IMR-90 (cell line): ENCODE measurements at regions not wholly inside any gene's neighbourhood (a gene's known extent, or its start where the extent isn't known, plus 50 kb on each side); places are given as distances from the start of the nearest gene placed in this dataset.

Experiments used
- ATAC-seq: fragments of 200-7000 bp; cut with Tn5 transposase; 2 replicates; pipeline ENCODE4 v1.9.1; 2020; ENCODE audit warnings: low read depth, mild to moderate bottlenecking, moderate library complexity
- BruUV-seq: library from RNA; stranded (reverse); fragments of 400-500 nt; replicated peaks from 2 replicates; lab custom pipeline; 2021; lab: Mats Ljungman, UMichigan
- CTCF ChIA-PET: fragments of 300-600 bp; formaldehyde crosslinking; extraction: SDS; loops from one replicate; lab custom pipeline; 2021; ENCODE audit warnings: antibody characterized with exemption; lab: Yijun Ruan, JAX
- POLR2A ChIA-PET: fragments of 300-600 bp; sonication (Branson Sonifier 250); formaldehyde crosslinking; loops from one replicate; lab custom pipeline; 2022; ENCODE audit warnings: antibody characterized with exemption; ENCODE audit not compliant: unreplicated experiment; lab: Charles Lee
- DNase-seq: peaks from one replicate; pipeline ENCODE4 v3.0.0; 2013
- H2AFZ ChIP-seq: replicated peaks from 2 replicates; pipeline ENCODE3; 2013; ENCODE audit warnings: low read length, mild to moderate bottlenecking; ENCODE audit not compliant: poor library complexity
- H2AK5ac ChIP-seq: 2 replicates; pipeline ENCODE4 v1.6.1; 2013; ENCODE audit warnings: low read depth, low read length, inconsistent platforms
- H2AK9ac ChIP-seq: replicated peaks from 2 replicates; pipeline ENCODE3; 2013; ENCODE audit warnings: mild to moderate bottlenecking, low read depth, low read length, moderate library complexity; ENCODE audit not compliant: poor library complexity
- H2BK120ac ChIP-seq: 2 replicates; pipeline ENCODE4 v1.6.1; 2013; ENCODE audit warnings: low read depth, low read length, inconsistent platforms
- H2BK15ac ChIP-seq: 3 replicates; pipeline ENCODE4 v1.6.1; 2013; ENCODE audit warnings: low read depth, low read length, inconsistent platforms
- H2BK20ac ChIP-seq: 2 replicates; pipeline ENCODE4 v1.6.1; 2013; ENCODE audit warnings: low read depth, mild to moderate bottlenecking, inconsistent platforms, low read length, moderate library complexity
- H2BK5ac ChIP-seq: 2 replicates; pipeline ENCODE4 v1.6.1; 2013; ENCODE audit warnings: mild to moderate bottlenecking, low read depth, low read length, inconsistent platforms; ENCODE audit not compliant: poor library complexity, severe bottlenecking
- H3K14ac ChIP-seq: replicated peaks from 2 replicates; pipeline ENCODE4 v1.6.1; 2013; ENCODE audit warnings: low read depth, low read length, inconsistent platforms
- H3K18ac ChIP-seq: 2 replicates; pipeline ENCODE4 v1.6.1; 2013; ENCODE audit warnings: low read depth, low read length, control low read depth
- H3K23ac ChIP-seq: 2 replicates; pipeline ENCODE4 v1.6.1; 2013; ENCODE audit warnings: low read depth, low read length, inconsistent platforms
- H3K27ac ChIP-seq: 2 replicates; pipeline ENCODE4 v1.5.1; 2013; ENCODE audit warnings: mild to moderate bottlenecking, control low read depth, low read length; ENCODE audit not compliant: insufficient read depth
- H3K27me3 ChIP-seq: 2 replicates; pipeline ENCODE4 v1.6.1; 2013; ENCODE audit warnings: low read length; ENCODE audit not compliant: control insufficient read depth, insufficient read depth
- H3K36me3 ChIP-seq: 2 replicates; pipeline ENCODE4 v1.6.1; 2013; ENCODE audit warnings: low read length, mixed read lengths; ENCODE audit not compliant: control insufficient read depth, insufficient read depth
- H3K4ac ChIP-seq: 2 replicates; pipeline ENCODE4 v1.6.1; 2013; ENCODE audit warnings: low read depth, low read length, inconsistent platforms
- H3K4me1 ChIP-seq: 2 replicates; pipeline ENCODE4 v1.6.1; 2013; ENCODE audit warnings: low read length, mixed read lengths; ENCODE audit not compliant: control insufficient read depth, insufficient read depth
- H3K4me2 ChIP-seq: 2 replicates; pipeline ENCODE4 v1.6.1; 2013; ENCODE audit warnings: low read depth, mild to moderate bottlenecking, control low read depth, low read length, moderate library complexity
- H3K4me3 ChIP-seq: 2 replicates; pipeline ENCODE4 v1.5.1; 2013; ENCODE audit warnings: low read depth, mild to moderate bottlenecking, control low read depth, low read length, moderate library complexity; ENCODE audit not compliant: insufficient read depth
- H3K56ac ChIP-seq: 2 replicates; pipeline ENCODE4 v1.6.1; 2013; ENCODE audit warnings: low read length, inconsistent platforms; ENCODE audit not compliant: insufficient read depth; ENCODE audit errors: extremely low read depth
- H3K79me1 ChIP-seq, 2 experiments: 2 replicates each; pipeline ENCODE4 v1.6.1; 2013; ENCODE audit warnings: low read length in 2 of 2, inconsistent platforms in 1 of 2, low read depth in 1 of 2
- H3K9ac ChIP-seq: 2 replicates; pipeline ENCODE4 v1.6.1; 2013; ENCODE audit warnings: low read depth, low read length, control low read depth
- H3K9me1 ChIP-seq: 2 replicates; pipeline ENCODE4 v1.6.1; 2013; ENCODE audit warnings: low read length, inconsistent platforms; ENCODE audit not compliant: insufficient read depth
- H3K9me3 ChIP-seq: 2 replicates; pipeline ENCODE4 v1.6.1; 2013; ENCODE audit warnings: low read length; ENCODE audit not compliant: control insufficient read depth, insufficient read depth
- H4K20me1 ChIP-seq: 2 replicates; pipeline ENCODE4 v1.6.1; 2013; ENCODE audit warnings: low read length, inconsistent platforms; ENCODE audit not compliant: insufficient read depth
- H4K5ac ChIP-seq: 2 replicates; pipeline ENCODE4 v1.6.1; 2013; ENCODE audit warnings: mild to moderate bottlenecking, low read depth, low read length, control low read depth
- H4K8ac ChIP-seq, 2 experiments: 2 replicates each; pipeline ENCODE4 v1.6.1; 2013; ENCODE audit warnings: low read depth in 2 of 2, low read length in 2 of 2, control low read depth in 1 of 2, inconsistent platforms in 1 of 2
- H4K91ac ChIP-seq: 2 replicates; pipeline ENCODE4 v1.6.1; 2013; ENCODE audit warnings: low read depth, low read length, inconsistent platforms; ENCODE audit not compliant: insufficient read depth
- CEBPB ChIP-seq: IDR thresholded peaks from 2 replicates; pipeline ENCODE4 v1.6.1; 2012; ENCODE audit warnings: low read depth, low read length, improper control_type of control experiment
- CHD1 ChIP-seq: IDR thresholded peaks from 2 replicates; pipeline ENCODE4 v1.6.1; 2012; ENCODE audit warnings: low read depth, low read length, improper control_type of control experiment
- RFX5 ChIP-seq: IDR thresholded peaks from 2 replicates; pipeline ENCODE4 v1.8.0; 2012; ENCODE audit warnings: low read depth, mild to moderate bottlenecking, low read length, moderate library complexity
- WGBS, 2 experiments: methylation state at CpG; one replicate each; pipeline versions ENCODE4 v1.1.5 to v1.1.7; 2013; ENCODE audit warnings: missing lambda C conversion rate in 2 of 2; ENCODE audit not compliant: insufficient read length in 1 of 2; ENCODE audit errors: extremely low coverage in 2 of 2; 5-methylcytosine and 5-hydroxymethylcytosine counted together
- dilution Hi-C: fragments of 300-500 bp; cut with HindIII; formaldehyde crosslinking; loops from one replicate; pipeline ENCODE4 v1.14.3; 2018; ENCODE audit warnings: low sequenced_read_pairs; ENCODE audit not compliant: unreplicated experiment
- in situ Hi-C: fragments of 300-500 bp; cut with MboI; formaldehyde crosslinking; loops from 3 replicates; pipeline ENCODE4 v1.14.3; 2019; ENCODE audit warnings: low sequenced_read_pairs, inconsistent platforms, mixed read lengths
- intact Hi-C: fragments of 100-400 bp; cut with micrococcal nuclease; formaldehyde crosslinking; loops from 2 replicates; pipeline ENCODE4 v1.10.0; 2022

DNA sequence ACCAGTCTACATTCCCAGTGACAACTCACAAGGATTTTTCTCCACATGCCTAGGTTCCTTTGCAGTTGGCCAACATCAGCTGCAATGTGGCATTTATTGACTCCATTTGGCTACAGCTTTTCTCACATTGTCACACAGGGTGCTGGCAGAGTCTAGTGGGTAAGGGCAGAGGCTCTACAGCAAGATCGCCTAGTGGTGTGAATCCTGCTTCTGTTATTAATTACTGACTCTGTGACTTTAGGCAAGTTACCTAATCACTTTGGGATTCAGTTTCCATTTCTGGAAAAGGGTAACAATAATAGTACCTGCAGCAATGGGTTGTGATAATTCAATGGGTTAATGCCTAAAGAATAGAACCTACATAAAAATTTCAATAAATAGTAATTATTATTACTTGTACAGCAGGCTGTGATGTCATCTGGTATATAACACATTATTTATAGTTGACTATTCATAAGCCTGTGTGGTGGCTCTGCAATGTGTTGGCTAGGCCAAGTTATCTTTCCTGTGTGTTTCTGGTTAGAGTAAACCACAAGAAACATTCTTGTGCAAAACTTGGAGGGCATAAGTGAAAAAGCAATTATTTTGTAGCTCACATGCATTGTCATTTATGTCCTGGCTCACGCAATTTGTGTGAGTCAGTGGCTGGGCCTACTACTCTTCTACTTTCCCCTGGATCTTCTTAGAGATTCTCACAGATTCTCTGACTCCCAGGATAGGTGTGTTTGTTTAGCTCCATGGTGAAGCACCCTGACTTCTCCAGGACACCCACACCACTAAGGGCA is 59.5 kb downstream of the PTGS2 start:
- H3K56ac ChIP-seq, result no peak overlapping the region
- DNase-seq, result peak; percentile 78
- no peak overlapping the region for H4K8ac ChIP-seq
- ChIA-PET CTCF (no interaction called here), POLR2A (interaction anchor here (0.5 kb wide), 1 partner anchor 10 kb away, joined by 5 read pairs; no protein-coding TSS in a partner anchor)
- BruUV-seq, result no TSS peak
- 0 out of 2 replicates have a peak, but pooled peaks cover 2% of the 10 kb centered on the region for H3K9me1 ChIP-seq
- H3K36me3 ChIP-seq, result no peaks in the 10 kb centered on the region
- H3K23ac ChIP-seq, result no peak overlapping the region
- in situ Hi-C loops, result no loop called here
- no peak overlapping the region for H2AK5ac ChIP-seq
- no peaks in the 10 kb centered on the region for H3K79me1 ChIP-seq
- H3K18ac ChIP-seq, result no peak overlapping the region
- intact Hi-C loops, result no loop called here
- no peak overlapping the region for H4K91ac ChIP-seq
- ATAC-seq, result peak; percentile 46
- no CpG with 5 or more reads among the region's 2 CpGs for WGBS, 2 experiments
- peak; percentile 1; the same call in 1 of the 2 replicates for TF ChIP-seq CEBPB
- TF ChIP-seq RFX5, result no peak
- TF ChIP-seq CHD1, result no peak
- H2BK15ac ChIP-seq, result 0 out of 3 replicates have a peak overlapping the region, but pooled peaks have one; percentile 30
- no peak overlapping the region for H4K5ac ChIP-seq
- H3K4ac ChIP-seq, result no peak overlapping the region
- no peaks in the 10 kb centered on the region for H3K27me3 ChIP-seq
- H3K14ac ChIP-seq, result no peak overlapping the region
- no peaks in the 10 kb centered on the region for H3K9me3 ChIP-seq
- no peak overlapping the region for H3K27ac ChIP-seq
- no peak overlapping the region for H2BK120ac ChIP-seq
- H2BK5ac ChIP-seq, result no peak overlapping the region
- no peak overlapping the region for H3K9ac ChIP-seq
- no peak overlapping the region for H2AFZ ChIP-seq
- no peak overlapping the region for H2BK20ac ChIP-seq
- dilution Hi-C loops, result loop anchor here (25.0 kb wide), 1 partner anchor 367 kb away; no protein-coding TSS in a partner anchor
- no peak overlapping the region for H2AK9ac ChIP-seq
- H3K4me3 ChIP-seq, result no peak overlapping the region
- H4K20me1 ChIP-seq, result no peaks in the 10 kb centered on the region
- no peaks in the 10 kb centered on the region for H3K4me1 ChIP-seq
- H3K4me2 ChIP-seq, result no peak overlapping the region
